ENCODE measurements at regions not wholly inside any gene's neighbourhood (a gene's known extent, or its start where the extent isn't known, plus 50 kb on each side); places are given as distances from the start of the nearest gene placed in this dataset.

DNA sequence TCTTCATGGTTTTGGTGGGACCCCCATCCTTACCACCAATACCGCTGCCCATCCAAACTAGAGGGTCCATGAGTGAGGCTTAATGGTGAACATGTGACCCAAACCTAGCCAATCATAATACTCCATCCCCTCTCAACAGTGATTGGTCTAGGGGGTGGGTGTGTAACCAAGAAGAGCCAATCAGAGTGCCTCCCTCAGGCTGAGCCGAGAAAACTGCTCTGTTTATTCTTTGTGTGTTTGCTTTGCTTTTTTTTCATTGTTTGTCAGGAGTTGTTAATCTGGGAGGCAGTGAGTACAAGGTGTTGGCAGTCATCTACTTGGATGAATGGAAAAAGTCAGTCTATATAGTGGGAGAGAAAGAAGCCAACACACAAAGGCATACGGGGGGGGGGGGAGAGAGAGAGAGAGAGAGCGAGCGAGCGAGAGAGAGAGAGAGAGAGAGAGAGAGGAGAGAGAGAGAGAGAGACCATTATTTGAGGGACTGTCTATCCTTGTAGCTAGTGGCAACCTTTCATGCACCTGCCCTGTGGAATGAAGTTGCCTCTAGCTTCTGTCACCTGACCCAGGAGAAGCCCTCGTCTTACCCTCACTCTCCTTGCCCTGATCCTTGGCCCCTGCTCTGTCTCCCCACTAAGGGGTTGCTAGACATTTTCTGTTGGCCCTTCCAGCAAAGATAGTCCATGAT lies 441.7 kb downstream of the TYW1 start:
- no peak for ATAC-seq (replicated peaks; ENCODE audit: extremely low read depth, poor library complexity, severe bottlenecking)
- H3K27me3 Mint-ChIP-seq: no peaks in the 10 kb centered on the region
- H3K4me1 Mint-ChIP-seq: no peaks in the 10 kb centered on the region
- DNase-seq (ENCODE audit: low spot score in 2 of 2): no peak
- peaks cover 6% of the 10 kb centered on the region for H3K36me3 Mint-ChIP-seq (ENCODE audit: insufficient read depth)
- H3K4me3 Mint-ChIP-seq: no peak overlapping the region
- H3K9me3 Mint-ChIP-seq: no peaks in the 10 kb centered on the region
- H3K27ac Mint-ChIP-seq (ENCODE audit: low read depth): no peak overlapping the region

GRCh38 chr7:67438913-67439505 lies 442.4 kb downstream of the TYW1 start:
- H3K27ac Mint-ChIP-seq (ENCODE audit: low read depth): no peak overlapping the region
- no peak overlapping the region for H3K4me3 Mint-ChIP-seq
- no peaks in the 10 kb centered on the region for H3K9me3 Mint-ChIP-seq
- ATAC-seq (replicated peaks; ENCODE audit: extremely low read depth, poor library complexity, severe bottlenecking): no peak
- peaks cover 6% of the 10 kb centered on the region for H3K36me3 Mint-ChIP-seq (ENCODE audit: insufficient read depth)
- no peaks in the 10 kb centered on the region for H3K27me3 Mint-ChIP-seq
- no peaks in the 10 kb centered on the region for H3K4me1 Mint-ChIP-seq
- no peak for DNase-seq (ENCODE audit: low spot score in 2 of 2)

- Mint-ChIP-seq H3K4me3 (no peak overlapping the region), H3K36me3 (ENCODE audit: insufficient read depth) (peaks cover 2% of the 10 kb centered on the region), H3K27me3 (peaks cover 6% of the 10 kb centered on the region), H3K4me1 (no peaks in the 10 kb centered on the region), H3K9me3 (peaks cover 5% of the 10 kb centered on the region), H3K27ac (ENCODE audit: low read depth) (no peak overlapping the region)
- ATAC-seq (replicated peaks; ENCODE audit: extremely low read depth, poor library complexity, severe bottlenecking): no peak
- DNase-seq (ENCODE audit: low spot score in 2 of 2): no peak
These were observed 443.7 kb downstream of the TYW1 start for GRCh38 chr7:67440321-67440720.

DNA sequence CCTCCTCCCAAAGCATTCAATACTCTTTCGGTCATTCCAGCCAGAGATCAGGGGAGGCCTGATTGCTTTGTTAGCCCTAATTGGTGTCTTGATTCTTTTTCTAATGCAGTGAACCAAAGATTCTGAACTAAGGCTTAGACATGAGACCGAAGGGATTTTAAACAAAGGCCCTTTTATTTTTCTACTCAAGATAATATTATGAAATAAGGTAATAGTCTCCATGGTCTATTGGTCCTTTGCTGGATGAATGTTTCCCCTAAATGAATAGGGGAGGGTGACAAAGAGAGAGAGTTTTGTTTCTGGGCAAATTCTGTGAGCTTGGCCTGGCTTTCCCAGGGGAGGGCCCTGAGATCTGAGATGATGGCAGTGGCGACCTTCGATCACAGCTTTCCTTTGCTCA lies 449.1 kb downstream of the TYW1 start:
- H3K4me3 Mint-ChIP-seq: no peak overlapping the region

GRCh38 chr7:67447297-67447696 lies 450.7 kb downstream of the TYW1 start:
- no peak overlapping the region for H3K4me3 Mint-ChIP-seq
- H3K36me3 Mint-ChIP-seq (ENCODE audit: insufficient read depth): no peaks in the 10 kb centered on the region
- no peak overlapping the region for H3K27ac Mint-ChIP-seq (ENCODE audit: low read depth)

More for the DNA sequence above, 449.1 kb downstream of the TYW1 start:
- Mint-ChIP-seq H3K27ac (ENCODE audit: low read depth) (no peak overlapping the region), H3K27me3 (peaks cover 12% of the 10 kb centered on the region), H3K36me3 (ENCODE audit: insufficient read depth) (no peaks in the 10 kb centered on the region), H3K9me3 (peaks cover 10% of the 10 kb centered on the region), H3K4me1 (no peaks in the 10 kb centered on the region)
- DNase-seq (ENCODE audit: low spot score in 2 of 2) (no peak), ATAC-seq (replicated peaks; ENCODE audit: extremely low read depth, poor library complexity, severe bottlenecking) (no peak)

GRCh38 chr7:67448271-67448670 lies 451.6 kb downstream of the TYW1 start:
- Mint-ChIP-seq H3K4me3 (no peak overlapping the region), H3K9me3 (peaks cover 15% of the 10 kb centered on the region), H3K27me3 (peaks cover 12% of the 10 kb centered on the region), H3K4me1 (no peaks in the 10 kb centered on the region), H3K36me3 (ENCODE audit: insufficient read depth) (no peaks in the 10 kb centered on the region), H3K27ac (ENCODE audit: low read depth) (no peak overlapping the region)
- no peak for DNase-seq (ENCODE audit: low spot score in 2 of 2)
- ATAC-seq (replicated peaks; ENCODE audit: extremely low read depth, poor library complexity, severe bottlenecking): no peak

More at GRCh38 chr7:67447297-67447696, 450.7 kb downstream of the TYW1 start:
- Mint-ChIP-seq H3K27me3 (peaks cover 12% of the 10 kb centered on the region), H3K9me3 (peaks cover 10% of the 10 kb centered on the region), H3K4me1 (no peaks in the 10 kb centered on the region)
- DNase-seq (ENCODE audit: low spot score in 2 of 2) (no peak), ATAC-seq (replicated peaks; ENCODE audit: extremely low read depth, poor library complexity, severe bottlenecking) (no peak)

DNA sequence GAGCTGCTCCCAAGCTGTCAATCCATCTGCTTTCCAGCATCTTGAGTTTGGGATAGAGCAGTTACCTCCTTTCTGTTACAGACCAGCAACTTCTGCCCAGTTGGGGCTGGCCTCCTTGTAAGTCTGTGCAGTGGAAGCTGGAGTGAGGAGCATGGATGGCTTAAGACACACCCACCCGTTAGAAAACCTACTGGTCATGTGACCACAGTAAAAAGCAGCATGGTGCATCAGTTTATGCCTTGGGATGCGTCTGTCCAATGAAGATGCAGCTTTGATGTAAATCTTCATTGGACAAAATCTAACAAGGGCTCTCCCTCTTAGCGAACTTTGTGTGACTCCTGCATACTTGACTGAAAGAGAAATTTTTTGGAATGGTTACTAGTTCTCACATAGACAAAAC lies 453.5 kb downstream of the TYW1 start:
- no peak for ATAC-seq (replicated peaks; ENCODE audit: extremely low read depth, poor library complexity, severe bottlenecking)
- H3K4me1 Mint-ChIP-seq: no peaks in the 10 kb centered on the region

GRCh38 chr7:67451306-67451705 lies 454.7 kb downstream of the TYW1 start:
- H3K27ac Mint-ChIP-seq (ENCODE audit: low read depth): no peak overlapping the region
- no peak for DNase-seq (ENCODE audit: low spot score in 2 of 2)
- ATAC-seq (replicated peaks; ENCODE audit: extremely low read depth, poor library complexity, severe bottlenecking): no peak
- H3K4me1 Mint-ChIP-seq: no peaks in the 10 kb centered on the region
- no peak overlapping the region for H3K4me3 Mint-ChIP-seq
- H3K36me3 Mint-ChIP-seq (ENCODE audit: insufficient read depth): no peaks in the 10 kb centered on the region
- peaks cover 16% of the 10 kb centered on the region for H3K27me3 Mint-ChIP-seq
- peaks cover 5% of the 10 kb centered on the region for H3K9me3 Mint-ChIP-seq

More for the DNA sequence above, 453.5 kb downstream of the TYW1 start:
- H3K27ac Mint-ChIP-seq (ENCODE audit: low read depth): no peak overlapping the region
- no peak overlapping the region for H3K4me3 Mint-ChIP-seq
- no peaks in the 10 kb centered on the region for H3K36me3 Mint-ChIP-seq (ENCODE audit: insufficient read depth)
- H3K27me3 Mint-ChIP-seq: peaks cover 15% of the 10 kb centered on the region
- peaks cover 11% of the 10 kb centered on the region for H3K9me3 Mint-ChIP-seq
- DNase-seq (ENCODE audit: low spot score in 2 of 2): no peak

DNA sequence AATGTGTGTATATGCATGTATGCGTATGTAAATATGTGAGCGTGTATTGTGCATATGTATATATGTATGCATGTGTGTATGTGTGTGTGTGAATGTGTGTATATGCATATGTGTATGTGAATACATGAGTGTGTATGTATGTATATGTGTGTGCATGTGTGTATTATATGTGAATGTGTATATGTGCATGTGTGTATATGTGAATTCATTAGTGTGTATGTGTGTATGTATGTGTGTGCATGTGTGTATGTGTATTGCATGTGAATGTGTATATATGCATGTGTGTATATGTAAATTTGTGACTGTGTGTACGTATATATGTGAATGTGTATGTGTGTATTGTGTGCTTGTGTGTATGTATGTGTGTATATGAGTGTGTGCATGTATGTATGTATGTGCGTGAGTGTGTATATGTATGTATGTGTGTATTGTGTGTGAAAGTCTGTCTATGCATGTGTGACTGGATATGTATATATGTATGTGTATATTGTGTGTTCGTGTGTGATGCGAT lies 455.9 kb downstream of the TYW1 start:
- no peak for DNase-seq (ENCODE audit: low spot score in 2 of 2)
- H3K27ac Mint-ChIP-seq (ENCODE audit: low read depth): no peak overlapping the region
- H3K27me3 Mint-ChIP-seq: peaks cover 25% of the 10 kb centered on the region
- peaks cover 5% of the 10 kb centered on the region for H3K9me3 Mint-ChIP-seq
- no peaks in the 10 kb centered on the region for H3K4me1 Mint-ChIP-seq
- ATAC-seq (replicated peaks; ENCODE audit: extremely low read depth, poor library complexity, severe bottlenecking): no peak
- no peaks in the 10 kb centered on the region for H3K36me3 Mint-ChIP-seq (ENCODE audit: insufficient read depth)
- H3K4me3 Mint-ChIP-seq: no peak overlapping the region

DNA sequence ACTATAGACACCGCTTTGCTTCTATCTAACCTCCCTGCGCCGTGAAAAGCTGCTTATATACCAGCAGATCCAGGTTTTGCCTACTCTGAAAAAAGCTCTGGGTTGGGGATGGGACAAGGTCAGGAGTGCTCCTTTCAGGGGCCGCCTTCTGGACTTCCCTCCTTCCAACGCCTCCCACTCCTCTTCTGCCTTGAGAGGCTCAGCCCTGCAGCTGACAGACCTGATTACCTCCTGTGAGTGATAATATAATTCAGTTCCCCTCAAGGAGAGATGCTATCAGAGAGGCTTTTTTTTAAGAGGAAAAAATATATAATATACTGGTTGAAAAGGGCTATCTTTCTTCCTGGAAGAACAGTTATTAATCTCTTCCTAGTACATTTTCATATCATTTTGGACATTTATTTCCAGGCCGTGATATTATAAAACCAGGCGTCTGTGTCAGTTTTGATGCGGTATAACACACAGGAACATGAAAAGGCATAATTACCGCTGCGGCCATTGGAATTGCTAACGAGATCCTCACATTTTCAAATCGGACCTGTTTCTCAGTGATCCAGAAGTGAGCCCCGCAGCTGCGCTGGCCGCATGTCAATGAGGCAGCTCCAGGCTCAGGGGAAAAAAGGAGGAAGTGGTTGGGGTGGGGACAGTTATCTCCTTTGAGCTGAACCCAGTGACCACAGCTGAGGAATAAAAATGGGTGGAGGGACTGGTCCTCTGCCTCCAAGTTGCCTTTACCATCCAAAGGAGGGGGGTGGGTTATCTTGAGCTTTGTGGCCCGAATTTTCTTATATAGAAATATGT lies 457.1 kb downstream of the TYW1 start:
- Mint-ChIP-seq H3K27me3 (peaks cover 35% of the 10 kb centered on the region), H3K4me1 (no peaks in the 10 kb centered on the region), H3K36me3 (ENCODE audit: insufficient read depth) (no peaks in the 10 kb centered on the region), H3K9me3 (peaks cover 5% of the 10 kb centered on the region), H3K27ac (ENCODE audit: low read depth) (no peak overlapping the region), H3K4me3 (no peak overlapping the region)
- no peak for DNase-seq (ENCODE audit: low spot score in 2 of 2)
- ATAC-seq (replicated peaks; ENCODE audit: extremely low read depth, poor library complexity, severe bottlenecking): no peak

GRCh38 chr7:67455508-67455907 lies 458.9 kb downstream of the TYW1 start:
- no peak for ATAC-seq (replicated peaks; ENCODE audit: extremely low read depth, poor library complexity, severe bottlenecking)
- Mint-ChIP-seq H3K27ac (ENCODE audit: low read depth) (no peak overlapping the region), H3K4me1 (no peaks in the 10 kb centered on the region), H3K36me3 (ENCODE audit: insufficient read depth) (no peaks in the 10 kb centered on the region), H3K27me3 (peaks cover 52% of the 10 kb centered on the region), H3K9me3 (peaks cover 5% of the 10 kb centered on the region), H3K4me3 (no peak overlapping the region)
- DNase-seq (ENCODE audit: low spot score in 2 of 2): no peak

DNA sequence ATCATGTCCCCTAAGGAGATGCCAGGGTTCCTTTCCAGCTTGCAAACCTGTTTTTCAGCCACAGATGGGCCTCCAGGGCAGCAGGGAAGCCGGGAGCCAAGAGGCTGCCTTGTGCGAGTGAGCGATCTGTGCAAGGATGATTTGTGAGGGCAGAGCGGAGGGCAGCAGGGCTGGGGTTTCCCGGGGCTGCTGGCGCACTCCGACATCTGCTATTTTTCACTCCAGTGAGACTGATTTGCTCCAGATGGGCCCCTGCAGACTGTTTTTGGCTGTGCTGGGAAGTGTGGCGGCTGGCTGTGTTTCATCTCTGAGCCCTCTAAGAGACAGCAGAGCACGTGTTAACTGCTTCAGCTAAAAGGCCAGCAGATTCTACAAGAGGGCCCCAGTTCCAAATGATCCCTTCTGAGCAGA lies 466.2 kb downstream of the TYW1 start:
- H3K4me3 Mint-ChIP-seq: no peak overlapping the region
- no peaks in the 10 kb centered on the region for H3K4me1 Mint-ChIP-seq
- no peaks in the 10 kb centered on the region for H3K36me3 Mint-ChIP-seq (ENCODE audit: insufficient read depth)
- H3K27ac Mint-ChIP-seq (ENCODE audit: low read depth): no peak overlapping the region
- no peak for ATAC-seq (replicated peaks; ENCODE audit: extremely low read depth, poor library complexity, severe bottlenecking)
- H3K27me3 Mint-ChIP-seq: peaks cover 38% of the 10 kb centered on the region
- DNase-seq (ENCODE audit: low spot score in 2 of 2): no peak
- H3K9me3 Mint-ChIP-seq: no peaks in the 10 kb centered on the region

Measured in central memory CD8-positive, alpha-beta T cell (primary cell).